ENCODE measurements at regions not wholly inside any gene's neighbourhood (a gene's known extent, or its start where the extent isn't known, plus 50 kb on each side); places are given as distances from the start of the nearest gene placed in this dataset.

DNA sequence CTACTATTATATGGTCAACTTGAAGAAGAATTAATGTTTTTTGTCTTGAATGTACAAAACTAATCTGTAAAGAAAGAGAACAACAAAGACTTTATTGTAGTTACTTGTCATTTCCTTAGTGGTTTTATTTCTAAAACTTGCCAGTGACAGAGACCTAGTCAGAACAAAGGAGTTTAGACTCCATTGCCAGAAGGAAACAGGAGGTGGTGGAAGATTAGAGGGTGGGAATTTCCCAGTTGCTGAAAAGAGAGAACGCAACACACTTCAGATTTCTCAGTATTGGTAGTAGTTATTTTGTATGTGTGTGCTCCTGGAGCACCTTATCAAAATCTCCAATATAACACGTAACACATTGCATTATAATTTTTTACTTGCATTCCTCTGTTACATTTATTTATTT, 81.4 kb downstream of the CDCA7 start:
- TF ChIP-seq, protein P1, sequence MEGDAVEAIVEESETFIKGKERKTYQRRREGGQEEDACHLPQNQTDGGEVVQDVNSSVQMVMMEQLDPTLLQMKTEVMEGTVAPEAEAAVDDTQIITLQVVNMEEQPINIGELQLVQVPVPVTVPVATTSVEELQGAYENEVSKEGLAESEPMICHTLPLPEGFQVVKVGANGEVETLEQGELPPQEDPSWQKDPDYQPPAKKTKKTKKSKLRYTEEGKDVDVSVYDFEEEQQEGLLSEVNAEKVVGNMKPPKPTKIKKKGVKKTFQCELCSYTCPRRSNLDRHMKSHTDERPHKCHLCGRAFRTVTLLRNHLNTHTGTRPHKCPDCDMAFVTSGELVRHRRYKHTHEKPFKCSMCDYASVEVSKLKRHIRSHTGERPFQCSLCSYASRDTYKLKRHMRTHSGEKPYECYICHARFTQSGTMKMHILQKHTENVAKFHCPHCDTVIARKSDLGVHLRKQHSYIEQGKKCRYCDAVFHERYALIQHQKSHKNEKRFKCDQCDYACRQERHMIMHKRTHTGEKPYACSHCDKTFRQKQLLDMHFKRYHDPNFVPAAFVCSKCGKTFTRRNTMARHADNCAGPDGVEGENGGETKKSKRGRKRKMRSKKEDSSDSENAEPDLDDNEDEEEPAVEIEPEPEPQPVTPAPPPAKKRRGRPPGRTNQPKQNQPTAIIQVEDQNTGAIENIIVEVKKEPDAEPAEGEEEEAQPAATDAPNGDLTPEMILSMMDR (IDR thresholded peaks at IDR 0.05): no peak
- no peak for TF ChIP-seq EP300 (IDR thresholded peaks at IDR 0.05)

Data from ovary (tissue), 3 donors.